HepG2 (cell line): ENCODE measurements at regions not wholly inside any gene's neighbourhood (a gene's known extent, or its start where the extent isn't known, plus 50 kb on each side); places are given as distances from the start of the nearest gene placed in this dataset.

Experiments
- ATAC-seq: fragments of 200-7000 bp; cut with Tn5 transposase; 3 replicates; pipeline ENCODE4 v1.9.1; 2020; ENCODE audit warnings: mild to moderate bottlenecking, moderate library complexity
- BruUV-seq: library from RNA; stranded (reverse); fragments of 400-500 nt; replicated peaks from 2 replicates; lab custom pipeline; 2021; lab: Mats Ljungman, UMichigan
- CTCF ChIA-PET: fragments of 300-600 bp; formaldehyde crosslinking; extraction: SDS; loops from one replicate; lab custom pipeline; 2021; ENCODE audit warnings: low total read pairs, inconsistent platforms, low intra/inter-chr PET ratio; lab: Yijun Ruan, JAX
- POLR2A ChIA-PET: fragments of 350-600 bp; sonication (Branson Sonifier 250); formaldehyde crosslinking; loops from one replicate; lab custom pipeline; 2020; ENCODE audit warnings: antibody characterized with exemption, inconsistent platforms; lab: Yijun Ruan, JAX
- DNase-seq: peaks from one replicate; pipeline ENCODE4 v3.0.0-alpha.2; 2015; ENCODE audit warnings: low spot score
- FAIRE-seq: peaks from 3 replicates; lab custom pipeline; 2011; peaks lifted over from hg19 to GRCh38; lab: Jason Lieb, UNC
- H2AFZ ChIP-seq: one replicate; pipeline ENCODE4 v1.6.1; 2011; ENCODE audit warnings: low read length, inconsistent platforms
- H3K27ac ChIP-seq: fragments of 300-600 bp; 3 replicates; pipeline ENCODE4 v1.8.0; 2011; ENCODE audit warnings: mixed run types, mild to moderate bottlenecking, mixed read lengths, low read length, inconsistent platforms; ENCODE audit not compliant: insufficient read depth; ENCODE audit errors: extremely low read length
- H3K27me3 ChIP-seq, 2 experiments: fragments of 200-600 bp in 1 of 2; 2 replicates in 1 of 2; 3 replicates in 1 of 2; pipeline versions ENCODE4 v1.6.0 to v1.8.0; 2011; ENCODE audit warnings: low read length in 2 of 2, mild to moderate bottlenecking in 2 of 2, moderate library complexity in 2 of 2, inconsistent platforms in 1 of 2; ENCODE audit not compliant: insufficient read depth in 2 of 2, control insufficient read depth in 1 of 2
- H3K36me3 ChIP-seq, 2 experiments: fragments of 200-600 bp in 1 of 2; replicated peaks in 1 of 2; 2 replicates in 1 of 2; 3 replicates in 1 of 2; pipeline versions ENCODE4 v1.5.1 to v1.8.0; 2011; ENCODE audit warnings: low read length in 2 of 2, inconsistent platforms in 1 of 2; ENCODE audit not compliant: insufficient read depth in 2 of 2, control insufficient read depth in 1 of 2
- H3K4me1 ChIP-seq: 2 replicates; pipeline ENCODE4 v1.5.1; 2012; ENCODE audit warnings: low read length, inconsistent platforms; ENCODE audit not compliant: insufficient read depth
- H3K4me2 ChIP-seq: 2 replicates; pipeline ENCODE4 v1.6.0; 2011; ENCODE audit warnings: low read depth, low read length, inconsistent platforms
- H3K4me3 ChIP-seq, 3 experiments: fragments of 200-600 bp in 1 of 3; sonication (generic), shearing (Covaris generic) in 1 of 3; replicated peaks in 1 of 3; 2 replicates each; pipeline ENCODE4 v1.5.1; 2011 to 2016; ENCODE audit warnings: low read length in 3 of 3, inconsistent platforms in 2 of 3, low read depth in 2 of 3, mild to moderate bottlenecking in 2 of 3, control low read depth in 1 of 3, mixed read lengths in 1 of 3; ENCODE audit not compliant: insufficient read depth in 1 of 3
- H3K79me2 ChIP-seq: one replicate; pipeline ENCODE4 v1.6.1; 2011; ENCODE audit warnings: low read length, inconsistent platforms; ENCODE audit not compliant: insufficient read depth
- H3K9ac ChIP-seq: 2 replicates; pipeline ENCODE4 v1.6.0; 2011; ENCODE audit warnings: mild to moderate bottlenecking, low read depth, low read length, inconsistent platforms; ENCODE audit not compliant: insufficient read depth
- H3K9me3 ChIP-seq: 2 replicates; pipeline ENCODE4 v1.5.1; 2012; ENCODE audit warnings: mild to moderate bottlenecking, low read length
- H4K20me1 ChIP-seq: 2 replicates; pipeline ENCODE4 v1.6.0; 2011; ENCODE audit warnings: inconsistent platforms, mild to moderate bottlenecking, low read length, moderate library complexity; ENCODE audit not compliant: insufficient read depth
- CBX5 ChIP-seq: sonication (generic); formaldehyde crosslinking; IDR thresholded peaks from 2 replicates; pipeline ENCODE4 v1.4.0; 2020; ENCODE audit warnings: missing genetic modification reagents, borderline replicate concordance
- ETV5 ChIP-seq: IDR thresholded peaks from 2 replicates; pipeline ENCODE4 v1.6.1; 2018; ENCODE audit warnings: missing biosample characterization, missing genetic modification reagents, inconsistent platforms, borderline replicate concordance
- FOXO1 ChIP-seq: sonication (generic); formaldehyde crosslinking; IDR thresholded peaks from 2 replicates; pipeline ENCODE4 v1.4.0; 2020; ENCODE audit warnings: missing genetic modification reagents
- GTF2F1 ChIP-seq: fragments of 150-350 bp; IDR thresholded peaks from 2 replicates; pipeline ENCODE4 v1.6.1; 2014; ENCODE audit warnings: low read length
- MEF2D ChIP-seq: sonication (generic); formaldehyde crosslinking; IDR thresholded peaks from 2 replicates; pipeline ENCODE4 v1.5.1; 2020; ENCODE audit warnings: mild to moderate bottlenecking, missing genetic modification reagents
- NCOA5 ChIP-seq: sonication (generic); formaldehyde crosslinking; IDR thresholded peaks from 2 replicates; pipeline ENCODE4 v1.4.0; 2020; ENCODE audit warnings: missing genetic modification reagents
- ZFP37 ChIP-seq: sonication (generic); formaldehyde crosslinking; IDR thresholded peaks from 2 replicates; pipeline ENCODE4 v1.4.0; 2020; ENCODE audit warnings: missing genetic modification reagents, borderline replicate concordance
- ZNF160 ChIP-seq: sonication (generic); formaldehyde crosslinking; IDR thresholded peaks from 2 replicates; pipeline ENCODE4 v1.8.0; 2022; ENCODE audit warnings: mild to moderate bottlenecking, inconsistent platforms, missing genetic modification reagents
- ZNF292 ChIP-seq: sonication (generic); formaldehyde crosslinking; IDR thresholded peaks from 2 replicates; pipeline ENCODE4 v1.8.1; 2022; ENCODE audit warnings: mild to moderate bottlenecking, low read depth, missing genetic modification reagents, borderline replicate concordance
- WGBS: methylation state at CpG from one replicate; pipeline ENCODE4 v1.1.6; 2017; ENCODE audit warnings: low lambda C conversion rate; 5-methylcytosine and 5-hydroxymethylcytosine counted together
- in situ Hi-C: cut with HindIII; loops from 2 replicates; pipeline ENCODE4 v1.10.0; 2017; ENCODE audit warnings: low pct_unique_long_range_greater_than_20kb; ENCODE audit not compliant: extremely low pct_ligation_motif_present
- intact Hi-C: fragments of 100-400 bp; cut with micrococcal nuclease; formaldehyde crosslinking; loops from one replicate; pipeline ENCODE4 v1.10.0; 2022; ENCODE audit not compliant: unreplicated experiment
- TF ChIP-seq, protein P1 (sequence below): sonication (generic); formaldehyde crosslinking; IDR thresholded peaks from 2 replicates; pipeline ENCODE4 v1.8.0; 2022; ENCODE audit warnings: mild to moderate bottlenecking, missing genetic modification reagents, moderate library complexity
- TF ChIP-seq, protein P2 (sequence below): sonication (generic); formaldehyde crosslinking; IDR thresholded peaks from 2 replicates; pipeline ENCODE4 v1.4.0; 2020; ENCODE audit warnings: missing genetic modification reagents
- TF ChIP-seq, protein P3 (sequence below): sonication (generic); formaldehyde crosslinking; conservative IDR thresholded peaks from 2 replicates; pipeline ENCODE4 v1.8.0; 2022; ENCODE audit warnings: mild to moderate bottlenecking, moderate library complexity, missing genetic modification reagents
- TF ChIP-seq, protein P4 (sequence below): sonication (generic); formaldehyde crosslinking; IDR thresholded peaks from 2 replicates; pipeline ENCODE4 v1.4.0; 2020; ENCODE audit warnings: mild to moderate bottlenecking, missing genetic modification reagents

GRCh38 chr19:28736528-28736927, 476.4 kb downstream of the UQCRFS1 start:
- Histone ChIP-seq H3K9me3 (peaks cover 22% of the 10 kb centered on the region; the same call in 1 of the 2 replicates), H3K4me2 (peak overlapping the region; percentile 56), H3K79me2 (no peaks in the 10 kb centered on the region), H3K9ac (peak overlapping the region; percentile 36; the same call in 1 of the 2 replicates), H3K27me3 (no peaks in the 10 kb centered on the region), H4K20me1 (no peaks in the 10 kb centered on the region), H3K4me1 (no peaks in the 10 kb centered on the region), H3K27ac (no peak overlapping the region), H2AFZ (no peak overlapping the region), H3K36me3 (no peaks in the 10 kb centered on the region), H3K4me3 (no peak overlapping the region; a peak in 2 of 6 replicates)
- 75% methylated on average over 5 of the region's 5 CpGs for WGBS
- no peak for TF ChIP-seq FOXO1 (CRISPR knock-in tag)
- no peak for TF ChIP-seq ETV5 (CRISPR knock-in tag)
- TF ChIP-seq NCOA5: no peak
- TF ChIP-seq ZNF292 (CRISPR knock-in tag): no peak
- TF ChIP-seq ZNF160 (CRISPR knock-in tag): no peak
- TF ChIP-seq MEF2D (CRISPR knock-in tag): no peak
- no peak for TF ChIP-seq GTF2F1
- TF ChIP-seq ZFP37 (CRISPR knock-in tag): no peak
- no peak for TF ChIP-seq CBX5
- TF ChIP-seq, protein P1, sequence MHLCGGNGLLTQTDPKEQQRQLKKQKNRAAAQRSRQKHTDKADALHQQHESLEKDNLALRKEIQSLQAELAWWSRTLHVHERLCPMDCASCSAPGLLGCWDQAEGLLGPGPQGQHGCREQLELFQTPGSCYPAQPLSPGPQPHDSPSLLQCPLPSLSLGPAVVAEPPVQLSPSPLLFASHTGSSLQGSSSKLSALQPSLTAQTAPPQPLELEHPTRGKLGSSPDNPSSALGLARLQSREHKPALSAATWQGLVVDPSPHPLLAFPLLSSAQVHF (CRISPR knock-in tag): no peak
- TF ChIP-seq, protein P2, sequence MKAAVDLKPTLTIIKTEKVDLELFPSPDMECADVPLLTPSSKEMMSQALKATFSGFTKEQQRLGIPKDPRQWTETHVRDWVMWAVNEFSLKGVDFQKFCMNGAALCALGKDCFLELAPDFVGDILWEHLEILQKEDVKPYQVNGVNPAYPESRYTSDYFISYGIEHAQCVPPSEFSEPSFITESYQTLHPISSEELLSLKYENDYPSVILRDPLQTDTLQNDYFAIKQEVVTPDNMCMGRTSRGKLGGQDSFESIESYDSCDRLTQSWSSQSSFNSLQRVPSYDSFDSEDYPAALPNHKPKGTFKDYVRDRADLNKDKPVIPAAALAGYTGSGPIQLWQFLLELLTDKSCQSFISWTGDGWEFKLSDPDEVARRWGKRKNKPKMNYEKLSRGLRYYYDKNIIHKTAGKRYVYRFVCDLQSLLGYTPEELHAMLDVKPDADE: no peak
- TF ChIP-seq, protein P3, sequence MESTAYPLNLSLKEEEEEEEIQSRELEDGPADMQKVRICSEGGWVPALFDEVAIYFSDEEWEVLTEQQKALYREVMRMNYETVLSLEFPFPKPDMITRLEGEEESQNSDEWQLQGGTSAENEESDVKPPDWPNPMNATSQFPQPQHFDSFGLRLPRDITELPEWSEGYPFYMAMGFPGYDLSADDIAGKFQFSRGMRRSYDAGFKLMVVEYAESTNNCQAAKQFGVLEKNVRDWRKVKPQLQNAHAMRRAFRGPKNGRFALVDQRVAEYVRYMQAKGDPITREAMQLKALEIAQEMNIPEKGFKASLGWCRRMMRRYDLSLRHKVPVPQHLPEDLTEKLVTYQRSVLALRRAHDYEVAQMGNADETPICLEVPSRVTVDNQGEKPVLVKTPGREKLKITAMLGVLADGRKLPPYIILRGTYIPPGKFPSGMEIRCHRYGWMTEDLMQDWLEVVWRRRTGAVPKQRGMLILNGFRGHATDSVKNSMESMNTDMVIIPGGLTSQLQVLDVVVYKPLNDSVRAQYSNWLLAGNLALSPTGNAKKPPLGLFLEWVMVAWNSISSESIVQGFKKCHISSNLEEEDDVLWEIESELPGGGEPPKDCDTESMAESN: no peak
- TF ChIP-seq, protein P4, sequence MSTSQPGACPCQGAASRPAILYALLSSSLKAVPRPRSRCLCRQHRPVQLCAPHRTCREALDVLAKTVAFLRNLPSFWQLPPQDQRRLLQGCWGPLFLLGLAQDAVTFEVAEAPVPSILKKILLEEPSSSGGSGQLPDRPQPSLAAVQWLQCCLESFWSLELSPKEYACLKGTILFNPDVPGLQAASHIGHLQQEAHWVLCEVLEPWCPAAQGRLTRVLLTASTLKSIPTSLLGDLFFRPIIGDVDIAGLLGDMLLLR: no peak
- in situ Hi-C loops: loop anchor here (10.0 kb wide), 2 partner anchors 138 to 528 kb away; no protein-coding TSS in a partner anchor
- ATAC-seq: no peak
- ChIA-PET POLR2A (no interaction called here), CTCF (interaction anchor here (1.5 kb wide), 1 partner anchor 142 kb away, joined by 5 read pairs; no protein-coding TSS in a partner anchor)
- FAIRE-seq: no peak
- DNase-seq: no peak
- intact Hi-C loops: no loop called here
- BruUV-seq: no TSS peak
